Motor neuron (in vitro differentiated cells): ENCODE measurements at regions not wholly inside any gene's neighbourhood (a gene's known extent, or its start where the extent isn't known, plus 50 kb on each side); places are given as distances from the start of the nearest gene placed in this dataset.
A peak's percentile ranks its signal among the peaks of the same experiment; 100 is the strongest.
"Not testable (repeated sequence)": the region's sequence is repeated elsewhere in the genome, so short reads cannot be mapped to it uniquely, and the experiment has no call there.

Source experiments
- ATAC-seq, 8 experiments: fragments of 200-7000 bp; cut with Tn5 transposase; replicated peaks in 6 of 8; 2 replicates each; pipeline ENCODE4 v1.8.0; 2021; ENCODE audit warnings: mild to moderate bottlenecking in 8 of 8, moderate library complexity in 8 of 8
- H3K27ac ChIP-seq, 2 donors: fragments of 250-450 bp; sonication (Bioruptor Pico); 2 replicates each; pipeline ENCODE4 v1.9.0; 2021; ENCODE audit warnings: antibody characterized with exemption in 2 of 2, mild to moderate bottlenecking in 2 of 2, moderate library complexity in 1 of 2
- H3K4me1 ChIP-seq, 2 donors: fragments of 250-450 bp; sonication (Bioruptor Pico); replicated peaks in 1 of 2; 2 replicates each; pipeline ENCODE4 v1.6.1; 2021; ENCODE audit warnings: antibody characterized with exemption in 2 of 2, mild to moderate bottlenecking in 2 of 2, moderate library complexity in 1 of 2
- H3K4me3 ChIP-seq, 5 donors: fragments of 250-450 bp; sonication (Bioruptor Pico); 2 replicates each; pipeline ENCODE4 v1.9.0; 2021; ENCODE audit warnings: antibody characterized with exemption in 5 of 5, mild to moderate bottlenecking in 5 of 5, moderate library complexity in 4 of 5
- WGBS, 10 experiments: fragments of 450-650 bp; shearing (Covaris generic); methylation state at CpG; one replicate each; pipeline ENCODE4 v1.0.0; 2022; 5-methylcytosine and 5-hydroxymethylcytosine counted together
- in situ Hi-C, 9 experiments: fragments of 400-800 bp; cut with MboI; loops; one replicate each; pipeline ENCODE4 v1.15.0; 2021; ENCODE audit warnings: low sequenced_read_pairs in 9 of 9, low pct_unique_long_range_greater_than_20kb in 2 of 9; ENCODE audit not compliant: unreplicated experiment in 9 of 9

- in situ Hi-C loops: no loop called here
- no peak overlapping the region for H3K27ac ChIP-seq
- ATAC-seq: no peak
Observed at GRCh38 chrY:13871426-13871825, 114.8 kb downstream of the VCY start.

GRCh38 chrY:13872696-13873095 lies 113.6 kb downstream of the VCY start:
- ATAC-seq: peak in 1 of 8 experiments; percentile 29
- in situ Hi-C loops: no loop called here
- Histone ChIP-seq H3K4me1 (no peaks in the 10 kb centered on the region), H3K27ac (no peak overlapping the region), H3K4me3 (no peak overlapping the region)
- 56% methylated on average over 1 of the region's 2 CpGs; no CpG with 5 or more reads in 9 of the 10 experiments for WGBS, 10 experiments

More at GRCh38 chrY:13871426-13871825, 114.8 kb downstream of the VCY start:
- no peak overlapping the region for H3K4me3 ChIP-seq
- 60 to 100% (median 100%) methylated on average over 1 of the region's 5 CpGs; no CpG with 5 or more reads in 7 of the 10 experiments for WGBS, 10 experiments
- H3K4me1 ChIP-seq: no peaks in the 10 kb centered on the region

GRCh38 chrY:13878506-13878905 lies 107.8 kb downstream of the VCY start:
- 20 to 100% (median 80%) methylated on average over 1 of the region's 2 CpGs; no CpG with 5 or more reads in 5 of the 10 experiments for WGBS, 10 experiments
- no peak overlapping the region for H3K27ac ChIP-seq
- H3K4me3 ChIP-seq: no peak overlapping the region
- no peaks in the 10 kb centered on the region for H3K4me1 ChIP-seq
- ATAC-seq: peak in 2 of 8 experiments; percentile 27 to 74
- in situ Hi-C loops: no loop called here

- in situ Hi-C loops: no loop called here
- Histone ChIP-seq H3K27ac (no peak overlapping the region), H3K4me1 (no peaks in the 10 kb centered on the region), H3K4me3 (no peak overlapping the region)
- peak in 1 of 8 experiments; percentile 49 for ATAC-seq
- WGBS, 10 experiments: 0 to 100% (median 20%) methylated on average over 1 to 2 of the region's 2 CpGs; no CpG with 5 or more reads in 7 of the 10 experiments
Observed at GRCh38 chrY:13881096-13881495, 105.2 kb downstream of the VCY start.

GRCh38 chrY:13882829-13883228 lies 103.4 kb downstream of the VCY start:
- Histone ChIP-seq H3K27ac (no peak overlapping the region), H3K4me3 (no peak overlapping the region), H3K4me1 (no peaks in the 10 kb centered on the region)
- in situ Hi-C loops: no loop called here
- peak in 3 of 8 experiments; percentile 33 to 83 (median 62) for ATAC-seq
- WGBS, 10 experiments: 0 to 27% (median 23%) methylated on average over 2 to 3 of the region's 5 CpGs; no CpG with 5 or more reads in 7 of the 10 experiments

GRCh38 chrY:13894028-13894427 lies 92.2 kb downstream of the VCY start:
- H3K4me1 ChIP-seq, in situ Hi-C loops, ATAC-seq, H3K4me3 ChIP-seq, H3K27ac ChIP-seq: not testable (repeated sequence)
- WGBS, 10 experiments: 83% methylated on average over 1 of the region's 2 CpGs; no CpG with 5 or more reads in 9 of the 10 experiments

GRCh38 chrY:13907736-13908135 lies 78.5 kb downstream of the VCY start:
- Histone ChIP-seq H3K27ac (no peak overlapping the region), H3K4me3 (no peak overlapping the region), H3K4me1 (no peaks in the 10 kb centered on the region)
- in situ Hi-C loops: no loop called here
- no peak for ATAC-seq

- WGBS, 10 experiments: no CpG with 5 or more reads among the region's 2 CpGs
- in situ Hi-C loops, H3K4me1 ChIP-seq, H3K4me3 ChIP-seq, H3K27ac ChIP-seq: not testable (repeated sequence)
- peak in 1 of 8 experiments; percentile 85 for ATAC-seq
Observed at GRCh38 chrY:13930436-13930835, 55.8 kb downstream of the VCY start.
